Tibial artery (tissue), 4 donors: ENCODE measurements at regions not wholly inside any gene's neighbourhood (a gene's known extent, or its start where the extent isn't known, plus 50 kb on each side); places are given as distances from the start of the nearest gene placed in this dataset.

ENCODE experiments used
- DNase-seq, 2 donors: peaks; one replicate each; pipeline ENCODE4 v3.0.0-alpha.2; 2019
- H3K27ac ChIP-seq, 2 donors: fragments of 200-600 bp; sonication (generic) in 1 of 2; 1 replicate in 1 of 2; 2 replicates in 1 of 2; pipeline ENCODE4 v1.5.1; 2018 to 2019; ENCODE audit warnings: mild to moderate bottlenecking in 1 of 2
- H3K27me3 ChIP-seq, 2 donors: fragments of 200-600 bp; sonication (generic) in 1 of 2; one replicate each; pipeline versions ENCODE4 v1.5.1 to v1.6.0; 2016 to 2019
- H3K36me3 ChIP-seq, 3 donors: fragments of 200-600 bp; sonication (generic) in 2 of 3; one replicate each; pipeline ENCODE4 v1.5.1; 2016 to 2019; ENCODE audit warnings: mild to moderate bottlenecking in 2 of 3
- H3K4me1 ChIP-seq, 4 donors: fragments of 200-600 bp; sonication (generic) in 2 of 4; 1 replicate in 3 of 4; 2 replicates in 1 of 4; pipeline ENCODE4 v1.5.1; 2016 to 2019
- H3K4me3 ChIP-seq, 2 donors: fragments of 200-600 bp; sonication (generic) in 1 of 2; 1 replicate in 1 of 2; 2 replicates in 1 of 2; pipeline ENCODE4 v1.5.1; 2018 to 2019; ENCODE audit warnings: mild to moderate bottlenecking in 2 of 2
- H3K9me3 ChIP-seq, 3 donors: fragments of 200-600 bp; sonication (generic) in 1 of 3; one replicate each; pipeline ENCODE4 v1.5.1; 2016 to 2019
- CTCF ChIP-seq, 2 experiments: fragments of 200-600 bp in 1 of 2; fragments of 450-650 bp in 1 of 2; IDR thresholded peaks; one replicate each; pipeline ENCODE4 v1.5.1; 2017 to 2019; ENCODE audit warnings: antibody characterized with exemption in 2 of 2, mild to moderate bottlenecking in 1 of 2, moderate library complexity in 1 of 2
- intact Hi-C: fragments of 100-400 bp; cut with DNase I; formaldehyde crosslinking; loops from one replicate; pipeline ENCODE4 v1.15.0; 2023; ENCODE audit warnings: low total_unique reads

DNA sequence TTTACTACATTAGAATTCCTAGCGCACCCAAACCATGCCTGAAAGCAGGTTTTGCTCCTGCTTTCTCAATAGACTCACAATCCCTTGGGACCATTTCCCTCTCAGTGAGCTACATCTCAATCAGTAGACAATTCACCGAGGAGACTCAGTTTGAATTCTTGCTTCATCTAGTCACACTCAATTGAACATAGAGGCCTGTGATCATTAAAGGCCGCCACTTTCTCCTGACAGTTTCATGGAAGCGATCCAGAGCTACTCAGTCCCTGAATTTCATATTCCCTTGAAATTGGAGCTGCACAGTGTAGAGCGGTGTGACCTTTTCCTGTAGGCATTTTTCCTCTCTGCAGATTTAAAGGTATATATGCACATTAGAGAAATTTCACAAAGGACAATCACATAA lies 193.9 kb upstream of the SPOCK3 start:
- intact Hi-C loops = no loop called here
- H3K4me1 ChIP-seq = no peaks in the 10 kb centered on the region
- H3K27me3 ChIP-seq = no peaks in the 10 kb centered on the region
- H3K27ac ChIP-seq = no peak overlapping the region
- H3K4me3 ChIP-seq = no peak overlapping the region
- no peak for DNase-seq
- H3K9me3 ChIP-seq = no peaks in the 10 kb centered on the region
- no peak for TF ChIP-seq CTCF (IDR thresholded peaks at IDR 0.05)
- H3K36me3 ChIP-seq = no peaks in the 10 kb centered on the region

DNA sequence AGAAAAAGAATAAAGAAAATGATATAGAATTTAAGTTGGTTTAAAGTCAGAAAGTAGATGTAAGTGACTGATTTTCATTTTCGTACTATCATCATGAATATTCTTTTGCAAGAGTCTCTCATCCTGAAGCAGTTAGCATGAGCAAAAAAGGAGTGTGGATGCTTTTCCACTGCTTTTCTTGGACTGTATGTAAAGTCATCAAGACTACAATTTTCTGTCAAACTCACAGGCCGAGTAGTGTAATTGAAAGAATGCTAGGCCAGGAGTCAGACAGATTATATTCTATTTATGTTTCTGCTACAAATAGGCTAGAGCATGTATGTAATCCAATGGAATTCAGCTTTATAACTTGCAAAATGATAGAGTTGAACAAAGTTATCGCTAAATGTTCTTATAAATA lies 197.1 kb upstream of the SPOCK3 start:
- no peak for TF ChIP-seq CTCF (IDR thresholded peaks at IDR 0.05)
- Histone ChIP-seq H3K4me3 (no peak overlapping the region), H3K27me3 (no peaks in the 10 kb centered on the region), H3K9me3 (no peaks in the 10 kb centered on the region), H3K4me1 (no peaks in the 10 kb centered on the region), H3K36me3 (no peaks in the 10 kb centered on the region), H3K27ac (no peak overlapping the region)
- DNase-seq = no peak
- intact Hi-C loops = no loop called here

- Histone ChIP-seq H3K4me1 (no peaks in the 10 kb centered on the region), H3K27ac (no peak overlapping the region), H3K4me3 (no peak overlapping the region), H3K36me3 (no peaks in the 10 kb centered on the region), H3K27me3 (no peaks in the 10 kb centered on the region), H3K9me3 (no peaks in the 10 kb centered on the region)
- TF ChIP-seq CTCF (IDR thresholded peaks at IDR 0.05) = no peak
- intact Hi-C loops = no loop called here
- no peak for DNase-seq
Measured at GRCh38 chr4:167435786-167436185, 201.5 kb upstream of the SPOCK3 start.

DNA sequence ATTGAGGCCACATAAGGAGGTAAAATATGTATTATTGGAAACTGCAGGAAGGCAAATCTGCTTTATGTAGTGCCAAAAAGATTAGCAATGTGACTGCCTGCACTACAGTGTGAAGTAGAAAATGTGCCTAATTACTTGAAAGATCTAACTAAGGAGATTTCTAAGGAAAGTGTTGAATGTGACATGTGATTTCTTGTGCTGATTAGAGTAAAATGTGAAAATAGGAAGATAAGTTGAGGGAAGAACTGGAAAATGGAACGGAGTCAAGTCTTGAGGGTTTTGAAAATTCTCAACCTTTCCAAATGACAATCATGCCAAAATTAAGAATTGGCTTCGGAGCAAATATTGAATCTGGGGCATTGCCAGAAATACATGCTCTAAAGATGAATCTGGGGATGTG lies 209.5 kb upstream of the SPOCK3 start:
- no peaks in the 10 kb centered on the region for H3K9me3 ChIP-seq
- TF ChIP-seq CTCF (IDR thresholded peaks at IDR 0.05) = no peak
- H3K27ac ChIP-seq = no peak overlapping the region
- no peaks in the 10 kb centered on the region for H3K27me3 ChIP-seq
- no peaks in the 10 kb centered on the region for H3K4me1 ChIP-seq
- DNase-seq = no peak
- no peaks in the 10 kb centered on the region for H3K36me3 ChIP-seq
- no peak overlapping the region for H3K4me3 ChIP-seq
- intact Hi-C loops = no loop called here

GRCh38 chr4:167452922-167453430 lies 218.7 kb upstream of the SPOCK3 start:
- no peaks in the 10 kb centered on the region for H3K27me3 ChIP-seq
- no peak for DNase-seq
- intact Hi-C loops = no loop called here
- no peaks in the 10 kb centered on the region for H3K9me3 ChIP-seq
- H3K36me3 ChIP-seq = no peaks in the 10 kb centered on the region
- H3K4me1 ChIP-seq = no peaks in the 10 kb centered on the region
- TF ChIP-seq CTCF (IDR thresholded peaks at IDR 0.05) = no peak
- H3K27ac ChIP-seq = no peak overlapping the region
- H3K4me3 ChIP-seq = no peak overlapping the region

DNA sequence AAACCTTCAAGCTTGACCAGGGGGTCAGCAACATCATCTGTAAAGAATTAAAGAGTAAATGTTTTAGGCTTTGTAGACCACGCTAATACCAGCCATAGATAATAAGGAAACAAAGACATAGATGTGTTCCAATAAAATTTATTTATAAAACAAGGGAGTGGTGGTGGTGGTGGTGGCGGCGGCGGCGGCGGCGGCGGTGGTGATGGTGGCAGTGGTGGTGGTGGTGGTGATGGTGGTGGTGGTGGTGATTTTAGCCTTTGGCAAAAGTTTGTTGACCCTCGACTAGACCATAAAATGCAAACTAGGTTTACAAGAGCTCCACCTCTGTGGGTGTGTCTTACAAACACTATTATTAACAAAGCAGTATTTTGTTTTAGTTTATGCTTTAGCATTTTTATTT lies 222.3 kb upstream of the SPOCK3 start:
- intact Hi-C loops = no loop called here
- H3K27me3 ChIP-seq = no peaks in the 10 kb centered on the region
- H3K27ac ChIP-seq = no peak overlapping the region
- no peaks in the 10 kb centered on the region for H3K4me1 ChIP-seq
- no peak overlapping the region for H3K4me3 ChIP-seq
- no peak for DNase-seq
- no peaks in the 10 kb centered on the region for H3K9me3 ChIP-seq
- H3K36me3 ChIP-seq = no peaks in the 10 kb centered on the region
- no peak for TF ChIP-seq CTCF (IDR thresholded peaks at IDR 0.05)
